K562 (cell line): ENCODE measurements at regions not wholly inside any gene's neighbourhood (a gene's known extent, or its start where the extent isn't known, plus 50 kb on each side); places are given as distances from the start of the nearest gene placed in this dataset.

ENCODE experiments used
- ATAC-seq: fragments of 200-7000 bp; cut with Tn5 transposase; 3 replicates; pipeline ENCODE4 v1.9.1; 2020; ENCODE audit warnings: moderate library complexity
- BruUV-seq: library from RNA; stranded (reverse); fragments of 400-500 nt; replicated peaks from 2 replicates; lab custom pipeline; 2021; lab: Mats Ljungman, UMichigan
- CTCF ChIA-PET: fragments of 300-600 bp; formaldehyde crosslinking; extraction: SDS; loops from one replicate; lab custom pipeline; 2021; ENCODE audit warnings: low intra/inter-chr PET ratio; lab: Yijun Ruan, JAX
- POLR2A ChIA-PET: fragments of 300-600, 350-650 bp; sonication (Branson Sonifier 250); formaldehyde crosslinking; extraction: SDS; loops from one replicate; lab custom pipeline; 2021; ENCODE audit warnings: antibody characterized with exemption, inconsistent platforms; lab: Yijun Ruan, JAX
- DNase-seq, 4 experiments: peaks; one replicate each; pipeline versions ENCODE4 v3.0.0 to v3.0.0-alpha.2; 2011 to 2018; ENCODE audit warnings: low spot score in 3 of 4, mixed read lengths in 3 of 4; ENCODE audit errors: extremely low read depth in 1 of 4
- FAIRE-seq: peaks from 2 replicates; lab custom pipeline; 2011; peaks lifted over from hg19 to GRCh38; lab: Jason Lieb, UNC
- H2AFZ ChIP-seq: 2 replicates; pipeline ENCODE4 v1.6.0; 2011; ENCODE audit warnings: low read depth, low read length, control low read depth, inconsistent platforms
- H3K27ac ChIP-seq: fragments of 200-600 bp; 3 replicates; pipeline ENCODE4 v1.8.0; 2011; ENCODE audit warnings: low read depth, mild to moderate bottlenecking, control low read depth, inconsistent platforms, low read length, moderate library complexity, mixed read lengths; ENCODE audit errors: extremely low read depth
- H3K27me3 ChIP-seq, 2 experiments: fragments of 300-600 bp in 1 of 2; 2 replicates in 1 of 2; 3 replicates in 1 of 2; pipeline versions ENCODE4 v1.6.0 to v1.8.0; 2011; ENCODE audit warnings: inconsistent platforms in 2 of 2, low read length in 2 of 2, mild to moderate bottlenecking in 1 of 2, mixed read lengths in 1 of 2, moderate library complexity in 1 of 2; ENCODE audit not compliant: control insufficient read depth in 2 of 2, insufficient read depth in 2 of 2
- H3K36me3 ChIP-seq: fragments of 300-600 bp; 3 replicates; pipeline ENCODE4 v1.8.0; 2011; ENCODE audit warnings: mild to moderate bottlenecking, low read length, inconsistent platforms; ENCODE audit not compliant: control insufficient read depth, insufficient read depth
- H3K4me1 ChIP-seq, 2 experiments: fragments of 200-600 bp in 1 of 2; replicated peaks in 1 of 2; 2 replicates in 1 of 2; 3 replicates in 1 of 2; pipeline versions ENCODE4 v1.5.1 to v1.8.0; 2011; ENCODE audit warnings: inconsistent platforms in 2 of 2, low read length in 2 of 2, mild to moderate bottlenecking in 1 of 2, mixed read lengths in 1 of 2, moderate library complexity in 1 of 2; ENCODE audit not compliant: control insufficient read depth in 2 of 2, insufficient read depth in 2 of 2
- H3K4me2 ChIP-seq: 2 replicates; pipeline ENCODE4 v1.6.1; 2011; ENCODE audit warnings: low read length, control low read depth, inconsistent platforms, mixed read lengths; ENCODE audit not compliant: insufficient read depth
- H3K4me3 ChIP-seq: fragments of 200-600 bp; sonication (generic), shearing (Covaris generic); 2 replicates; pipeline ENCODE4 v1.5.1; 2016; ENCODE audit warnings: control low read depth, inconsistent platforms
- H3K79me2 ChIP-seq: fragments of 200-600 bp; 3 replicates; pipeline ENCODE4 v1.8.0; 2011; ENCODE audit warnings: low read length, inconsistent platforms; ENCODE audit not compliant: control insufficient read depth, insufficient read depth
- H3K9ac ChIP-seq, 2 experiments: 2 replicates each; pipeline versions ENCODE4 v1.6.0 to v1.6.1; 2011; ENCODE audit warnings: low read depth in 2 of 2, low read length in 2 of 2, control low read depth in 1 of 2, inconsistent platforms in 1 of 2, mild to moderate bottlenecking in 1 of 2, mixed read lengths in 1 of 2; ENCODE audit not compliant: insufficient read depth in 1 of 2
- H3K9me1 ChIP-seq: one replicate; pipeline ENCODE4 v1.6.0; 2011; ENCODE audit warnings: inconsistent platforms, mild to moderate bottlenecking, low read length, moderate library complexity; ENCODE audit not compliant: control insufficient read depth, insufficient read depth
- H3K9me3 ChIP-seq: replicated peaks from 2 replicates; pipeline ENCODE4 v1.5.1; 2011; ENCODE audit warnings: low read depth, low read length, inconsistent platforms; ENCODE audit not compliant: control insufficient read depth, insufficient read depth
- H4K20me1 ChIP-seq: replicated peaks from 2 replicates; pipeline ENCODE4 v1.6.1; 2011; ENCODE audit warnings: low read length, inconsistent platforms, mixed read lengths; ENCODE audit not compliant: control insufficient read depth, insufficient read depth
- BACH1 ChIP-seq: fragments of 200-800 bp; sonication (Bioruptor generic); IDR thresholded peaks from 2 replicates; pipeline ENCODE4 v1.6.1; 2016; ENCODE audit warnings: missing genetic modification characterization, missing compliant biosample characterization
- ETS1 ChIP-seq: conservative IDR thresholded peaks from 2 replicates; pipeline ENCODE4 v1.6.1; 2011; ENCODE audit warnings: low read depth, mild to moderate bottlenecking, low read length; ENCODE audit not compliant: control insufficient read depth
- FOXK1 ChIP-seq: sonication (generic); formaldehyde crosslinking; IDR thresholded peaks from 2 replicates; pipeline ENCODE4 v1.8.0; 2022; ENCODE audit warnings: missing genetic modification reagents, mild to moderate bottlenecking, borderline replicate concordance
- HDAC8 ChIP-seq: fragments of 450-650 bp; IDR thresholded peaks from 2 replicates; pipeline ENCODE4 v1.6.1; 2016; ENCODE audit warnings: mild to moderate bottlenecking, missing genetic modification characterization, moderate library complexity, missing compliant biosample characterization
- KLF1 ChIP-seq: fragments of 450-650 bp; IDR thresholded peaks from 2 replicates; pipeline ENCODE4 v1.6.1; 2016; ENCODE audit warnings: missing genetic modification characterization, missing compliant biosample characterization
- NCOA4 ChIP-seq: fragments of 450-650 bp; IDR thresholded peaks from 2 replicates; pipeline ENCODE4 v1.6.1; 2018; ENCODE audit warnings: mild to moderate bottlenecking; ENCODE audit not compliant: partially characterized antibody
- PCBP1 ChIP-seq: fragments of 200-400 bp; formaldehyde crosslinking; IDR thresholded peaks from 2 replicates; pipeline ENCODE4 v1.6.1; 2018; ENCODE audit warnings: mild to moderate bottlenecking, low read depth, low read length; ENCODE audit not compliant: poor library complexity, severe bottlenecking
- RHOXF2B ChIP-seq: fragments of 250-450 bp; sonication (Bioruptor Pico); conservative IDR thresholded peaks from 2 replicates; pipeline ENCODE4 v1.5.1; 2021
- UBTF ChIP-seq, 2 experiments: IDR thresholded peaks; 2 replicates each; pipeline ENCODE4 v1.6.1; 2012; ENCODE audit warnings: improper control_type of control experiment in 2 of 2, low read depth in 2 of 2, low read length in 2 of 2, borderline replicate concordance in 1 of 2
- WHSC1 ChIP-seq: IDR thresholded peaks from one replicate; pipeline ENCODE4 v1.6.1; 2012; ENCODE audit warnings: low read length, control low read depth, inconsistent platforms
- YY1 ChIP-seq, 3 experiments: IDR thresholded peaks; 2 replicates each; pipeline ENCODE4 v1.6.1; 2011; ENCODE audit warnings: low read length in 2 of 3, mild to moderate bottlenecking in 2 of 3, moderate library complexity in 2 of 3, borderline replicate concordance in 1 of 3, control low read depth in 1 of 3, low read depth in 1 of 3; ENCODE audit not compliant: insufficient read depth in 3 of 3, insufficient replicate concordance in 2 of 3, control insufficient read depth in 1 of 3, insufficient read length in 1 of 3; ENCODE audit errors: extremely low read depth in 1 of 3
- ZNF586 ChIP-seq: fragments of 450-650 bp; formaldehyde crosslinking; conservative IDR thresholded peaks from 2 replicates; pipeline ENCODE4 v1.4.0; 2020; ENCODE audit warnings: mild to moderate bottlenecking, moderate library complexity
- ZNF707 ChIP-seq: fragments of 250-450 bp; sonication (Bioruptor Pico); conservative IDR thresholded peaks from 2 replicates; pipeline ENCODE4 v1.8.0; 2022; ENCODE audit warnings: inconsistent platforms, mild to moderate bottlenecking, moderate library complexity
- whole genome bisulfite sequencing: fragments of 100-300 bp; shearing (Covaris generic); methylation state at CpG from one replicate; pipeline ENCODE4 v1.1.6; 2016; ENCODE audit warnings: low coverage, mixed read lengths; ENCODE audit not compliant: insufficient coverage; ENCODE audit errors: missing lambda C conversion rate; 5-methylcytosine and 5-hydroxymethylcytosine counted together
- in situ Hi-C: fragments of 300-500 bp; cut with MboI; formaldehyde crosslinking; loops from 4 replicates; pipeline ENCODE4 v1.15.0; 2018; ENCODE audit warnings: inconsistent platforms, mixed read lengths
- intact Hi-C: fragments of 100-400 bp; cut with micrococcal nuclease; formaldehyde crosslinking; loops from 2 replicates; pipeline ENCODE4 v1.14.2; 2022

GRCh38 chr11:23573429-23573828 lies 713.2 kb upstream of the CCDC179 start:
- in situ Hi-C loops (no loop called here), intact Hi-C loops (no loop called here)
- WGBS: 0% methylated on average over 1 of the region's 1 CpG
- H4K20me1 ChIP-seq: no peaks in the 10 kb centered on the region
- H3K4me1 ChIP-seq: no peaks in the 10 kb centered on the region
- no peaks in the 10 kb centered on the region for H3K27me3 ChIP-seq
- FAIRE-seq (no peak), DNase-seq (no peak)
- no peaks in the 10 kb centered on the region for H3K36me3 ChIP-seq
- H3K79me2 ChIP-seq: no peaks in the 10 kb centered on the region
- no peak overlapping the region for H3K9ac ChIP-seq
- no peaks in the 10 kb centered on the region for H3K9me1 ChIP-seq
- no peak overlapping the region for H2AFZ ChIP-seq
- H3K9me3 ChIP-seq: no peaks in the 10 kb centered on the region
- no TSS peak for BruUV-seq
- H3K4me3 ChIP-seq: no peak overlapping the region
- POLR2A ChIA-PET: no interaction called here
- TF ChIP-seq KLF1 (tag) (no peak), NCOA4 (no peak), BACH1 (tag) (no peak)
- TF ChIP-seq, all 486 proteins: peak for 0
- ATAC-seq: no peak
- CTCF ChIA-PET: no interaction called here
- Histone ChIP-seq H3K27ac (no peak overlapping the region), H3K4me2 (no peak overlapping the region)

- intact Hi-C loops: no loop called here
- Histone ChIP-seq H3K9me3 (no peaks in the 10 kb centered on the region), H2AFZ (no peak overlapping the region), H3K4me3 (no peak overlapping the region), H3K9me1 (no peaks in the 10 kb centered on the region), H4K20me1 (no peaks in the 10 kb centered on the region), H3K4me2 (no peak overlapping the region), H3K4me1 (no peaks in the 10 kb centered on the region), H3K27ac (no peak overlapping the region), H3K36me3 (no peaks in the 10 kb centered on the region), H3K27me3 (no peaks in the 10 kb centered on the region), H3K9ac (no peak overlapping the region), H3K79me2 (no peaks in the 10 kb centered on the region)
- in situ Hi-C loops: no loop called here
- no TSS peak for BruUV-seq
- POLR2A ChIA-PET: no interaction called here
- 0% methylated on average over 3 of the region's 3 CpGs for WGBS
- CTCF ChIA-PET: no interaction called here
- ATAC-seq: no peak
- no peak for DNase-seq
- FAIRE-seq: no peak
- TF ChIP-seq ZNF586 (CRISPR knock-in tag): no peak
- no peak for TF ChIP-seq UBTF (IDR thresholded peaks at IDR 0.05; ENCODE audit: borderline replicate concordance in 1 of 2, low read depth in 2 of 2, low read length in 2 of 2)
- TF ChIP-seq ZNF707 (CRISPR knock-in tag): no peak
- no peak for TF ChIP-seq ETS1
- no peak for TF ChIP-seq WHSC1
- no peak for TF ChIP-seq PCBP1
- no peak for TF ChIP-seq RHOXF2B (CRISPR knock-in tag)
- no peak for TF ChIP-seq HDAC8 (tag)
- TF ChIP-seq YY1 (IDR thresholded peaks at IDR 0.05; ENCODE audit: borderline replicate concordance in 1 of 3, control insufficient read depth in 1 of 3, extremely low read depth in 1 of 3, insufficient read depth in 3 of 3, insufficient read length in 1 of 3, insufficient replicate concordance in 2 of 3, low read depth in 1 of 3, low read length in 2 of 3): no peak
- no peak for TF ChIP-seq FOXK1 (CRISPR knock-in tag)
Observed at GRCh38 chr11:23574149-23574548, 713.9 kb upstream of the CCDC179 start.
